GM21360 (cell line): ENCODE measurements at regions not wholly inside any gene's neighbourhood (a gene's known extent, or its start where the extent isn't known, plus 50 kb on each side); places are given as distances from the start of the nearest gene placed in this dataset.

ENCODE experiments used
- ATAC-seq: cut with Tn5 transposase; IDR thresholded peaks from one replicate; pipeline ENCODE4 v1.9.1; 2021; ENCODE audit warnings: mild to moderate bottlenecking, moderate library complexity; ENCODE audit not compliant: unreplicated experiment

DNA sequence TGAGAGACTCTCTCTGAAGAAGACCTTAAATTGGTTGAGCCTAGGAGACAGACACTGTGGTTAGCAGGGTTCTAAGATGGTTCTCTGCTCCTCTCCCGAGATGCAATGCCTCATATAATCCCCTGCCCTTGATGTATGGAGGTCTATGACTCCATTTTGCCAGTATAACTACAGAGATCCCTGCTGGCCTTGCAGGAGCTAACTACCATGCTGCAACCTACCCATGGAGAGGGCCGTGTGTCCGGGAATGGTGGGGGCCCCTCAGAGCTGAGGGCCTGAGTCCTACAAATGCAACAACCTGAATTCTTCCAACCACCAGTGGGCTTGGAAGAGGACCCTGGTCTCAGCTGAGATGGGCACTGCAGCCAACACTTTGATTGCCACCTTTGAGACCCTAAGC is 388.0 kb downstream of the SETD4 start:
- ATAC-seq: no peak

DNA sequence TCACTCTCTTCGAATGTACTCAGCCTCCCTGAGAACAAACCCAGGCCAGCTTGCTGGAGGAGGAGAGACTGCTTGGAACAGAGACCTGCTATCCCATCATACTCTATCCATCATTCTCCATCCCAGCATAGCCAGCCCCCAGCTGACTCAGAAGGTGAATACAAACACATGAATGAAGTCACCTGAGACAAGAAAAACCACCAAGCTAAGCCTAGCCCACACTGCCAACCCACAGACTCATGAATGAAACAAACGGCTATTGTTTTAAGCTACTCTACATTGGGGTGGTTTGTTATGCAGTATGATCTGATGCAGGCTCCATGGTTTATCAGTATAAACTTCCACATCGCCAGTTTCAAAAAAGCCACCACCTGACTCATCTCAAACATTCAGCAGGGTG is 395.6 kb downstream of the SETD4 start:
- ATAC-seq: no peak

GRCh38 chr21:35663856-35664606 is 396.3 kb downstream of the SETD4 start:
- ATAC-seq: no peak

DNA sequence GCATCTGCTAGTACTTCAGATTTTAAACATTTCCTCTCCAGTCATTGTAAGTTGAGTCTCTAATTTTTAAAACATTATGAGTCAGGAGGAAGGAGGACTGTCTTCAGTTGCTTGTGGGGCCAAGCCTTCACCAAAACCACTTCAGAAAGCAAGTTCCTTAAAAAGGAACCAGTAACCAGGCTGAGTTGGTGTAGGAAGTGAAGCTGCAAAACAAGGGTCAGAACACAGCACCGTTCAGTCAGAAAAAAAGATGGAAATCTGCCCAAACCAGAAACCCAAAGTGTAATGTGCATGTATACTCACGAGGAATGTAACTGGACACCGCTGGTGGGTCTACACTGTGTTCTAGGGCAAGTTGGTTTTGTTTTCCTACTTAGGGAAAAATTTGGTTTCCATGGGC is 402.1 kb downstream of the SETD4 start:
- ATAC-seq: no peak

- ATAC-seq: no peak
Measured at GRCh38 chr21:35652872-35653271, 407.5 kb downstream of the SETD4 start.

- ATAC-seq: no peak
Measured at GRCh38 chr21:35652196-35652595, 408.1 kb downstream of the SETD4 start.

GRCh38 chr21:35651196-35651595 is 409.1 kb downstream of the SETD4 start:
- ATAC-seq: no peak

DNA sequence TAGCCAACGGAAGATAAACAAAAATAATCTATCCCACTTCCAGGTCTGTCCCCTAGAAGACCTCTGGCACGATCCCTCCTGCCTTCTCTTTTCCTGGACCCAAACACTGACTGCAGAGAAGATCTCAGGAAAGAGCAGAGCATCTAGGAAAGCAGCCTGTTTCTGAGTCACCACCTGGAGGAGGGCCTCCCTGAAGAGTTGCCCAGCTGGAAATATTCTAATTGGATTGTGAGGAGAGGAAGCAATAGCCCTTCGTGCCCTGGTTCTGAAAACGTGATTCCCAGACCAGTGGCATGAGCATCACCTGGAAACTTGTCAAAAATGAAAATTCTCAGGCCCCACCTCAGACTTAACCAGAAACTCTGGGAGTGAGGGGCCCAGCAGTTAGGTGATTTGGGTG is 411.1 kb downstream of the SETD4 start:
- no peak for ATAC-seq

GRCh38 chr21:35648512-35648911 is 411.8 kb downstream of the SETD4 start:
- ATAC-seq: no peak

- ATAC-seq: no peak
Measured at GRCh38 chr21:35646606-35647005, 413.7 kb downstream of the SETD4 start.

DNA sequence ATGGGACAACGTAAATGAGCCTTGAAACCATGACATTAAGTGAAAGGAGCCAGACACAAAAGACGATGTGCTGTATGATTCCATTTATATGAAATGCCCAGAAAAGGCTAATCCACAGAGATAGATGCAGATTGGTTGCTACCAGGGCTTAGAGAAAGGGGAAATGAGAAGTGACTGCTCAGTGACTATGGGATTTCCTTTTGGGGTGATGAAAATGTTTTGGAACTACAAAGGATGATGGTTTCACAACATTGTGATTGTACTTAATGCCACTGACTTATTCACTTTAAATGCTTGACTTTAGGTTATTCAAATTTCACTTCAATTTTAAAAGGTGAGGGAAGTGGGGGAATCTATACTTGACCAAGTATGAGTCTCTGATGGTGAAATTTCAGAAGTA is 414.3 kb downstream of the SETD4 start:
- no peak for ATAC-seq

GRCh38 chr21:35644523-35644922 is 415.8 kb downstream of the SETD4 start:
- no peak for ATAC-seq

- no peak for ATAC-seq
Measured at GRCh38 chr21:35643176-35643575, 417.1 kb downstream of the SETD4 start.

DNA sequence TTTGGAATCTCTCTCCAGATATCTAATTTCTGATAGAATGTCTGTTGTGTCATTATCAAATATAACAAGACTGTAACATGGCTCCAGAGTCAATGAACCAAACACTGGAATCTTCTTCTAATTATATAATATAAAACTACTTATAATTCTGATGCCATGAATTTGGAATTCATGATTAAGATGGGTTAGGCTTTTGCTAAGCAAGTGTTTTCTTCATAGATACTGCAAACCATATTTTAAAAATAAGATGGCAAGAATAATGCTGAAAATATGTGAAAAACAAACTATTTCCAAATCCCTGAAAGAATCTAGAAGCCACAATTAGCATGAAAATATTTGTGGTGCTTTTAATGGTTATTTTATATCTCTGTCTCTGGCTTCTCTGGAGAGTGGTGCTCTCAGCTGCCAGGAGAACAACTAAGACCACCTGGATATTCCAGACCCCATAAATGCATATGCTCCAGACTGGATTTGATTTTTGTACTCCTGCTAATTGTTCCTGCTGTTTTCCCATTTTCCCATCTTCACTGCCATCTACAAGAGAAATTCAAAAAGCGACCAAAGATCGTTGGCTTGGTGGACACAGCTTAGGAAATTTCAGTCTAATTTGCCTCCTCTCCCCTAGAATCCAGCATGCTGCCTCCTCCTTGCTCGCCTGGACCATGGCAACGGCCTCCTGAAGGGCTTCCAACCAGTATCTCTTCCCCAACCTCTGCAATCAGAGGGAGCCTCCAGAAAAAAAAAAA is 418.9 kb downstream of the SETD4 start:
- ATAC-seq: no peak

DNA sequence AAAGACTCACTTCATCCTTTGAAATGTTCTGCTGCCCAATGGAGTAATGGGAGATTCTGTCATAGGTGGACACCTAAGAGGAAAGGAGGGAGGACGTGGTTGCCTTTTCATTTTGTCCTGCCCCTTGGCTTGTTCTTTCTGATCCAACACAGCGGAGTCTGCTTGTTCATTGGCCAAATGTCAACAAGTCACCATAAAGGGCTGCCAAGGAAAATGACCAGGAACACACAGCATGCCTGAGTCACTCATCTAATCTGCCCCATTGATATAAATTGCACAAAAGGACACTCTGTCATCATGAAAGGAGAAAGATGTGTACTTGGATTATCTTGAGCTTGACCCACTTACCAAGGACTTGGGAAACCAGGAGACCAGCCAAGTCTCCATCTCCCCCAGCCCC is 422.9 kb downstream of the SETD4 start:
- ATAC-seq: no peak

DNA sequence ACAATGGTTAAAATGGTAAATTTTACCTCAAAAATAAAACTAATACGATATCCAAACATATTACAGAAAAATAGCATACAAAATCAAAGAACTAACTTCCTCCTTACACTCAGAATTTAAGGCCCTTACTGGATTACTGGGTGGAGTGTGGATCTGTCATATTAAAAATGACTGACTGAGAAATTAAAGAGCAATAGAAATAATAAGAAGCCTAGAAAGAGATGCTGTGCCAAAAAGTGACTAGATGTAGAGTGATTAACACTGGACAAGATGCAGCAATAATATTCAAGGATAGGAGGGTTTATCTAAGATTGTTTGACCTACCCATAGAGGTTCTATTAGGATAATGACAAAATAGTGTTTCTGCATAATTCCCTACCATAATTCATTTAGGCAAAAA is 424.3 kb downstream of the SETD4 start:
- ATAC-seq: no peak

DNA sequence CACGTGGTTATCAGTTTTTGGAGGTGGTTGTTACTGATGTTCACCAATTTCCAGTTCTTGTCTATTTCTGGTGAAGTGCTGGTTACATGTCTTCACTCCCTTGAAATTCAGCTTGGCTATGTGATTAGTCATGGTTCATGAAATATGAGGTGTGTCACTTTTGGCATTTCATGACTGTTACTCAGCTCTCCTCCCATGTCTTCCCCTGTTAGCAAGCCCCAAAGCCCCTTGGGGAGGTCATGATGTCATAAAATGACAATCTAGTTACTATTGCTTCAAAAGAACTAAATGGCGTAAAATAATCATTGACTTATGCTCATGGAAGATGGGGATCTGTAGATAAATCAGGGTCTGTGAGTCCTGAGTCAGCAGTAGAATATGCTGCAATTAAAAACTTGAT is 425.1 kb downstream of the SETD4 start:
- no peak for ATAC-seq

DNA sequence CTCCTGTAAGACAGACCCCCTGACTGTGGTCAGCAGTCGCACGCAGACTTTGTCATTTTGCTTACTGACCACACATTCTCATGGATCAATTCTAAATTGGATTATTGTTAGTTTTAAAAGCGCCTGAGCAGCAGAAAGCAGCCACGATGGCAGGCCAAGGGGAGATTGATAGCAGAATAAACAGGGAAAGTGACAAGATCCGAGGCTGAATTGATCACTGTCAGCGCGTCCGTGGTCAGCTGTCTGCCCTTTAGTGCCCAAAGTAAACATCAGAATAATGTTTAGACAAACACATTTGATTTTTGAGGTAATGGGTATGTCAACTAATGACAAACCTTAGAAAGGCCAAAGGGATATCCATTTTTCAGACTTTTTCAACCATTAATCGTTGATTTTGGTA is 426.8 kb downstream of the SETD4 start:
- ATAC-seq: no peak

- ATAC-seq: no peak
Measured at GRCh38 chr21:35632711-35633110, 427.6 kb downstream of the SETD4 start.

GRCh38 chr21:35628316-35628715 is 432.0 kb downstream of the SETD4 start:
- no peak for ATAC-seq

DNA sequence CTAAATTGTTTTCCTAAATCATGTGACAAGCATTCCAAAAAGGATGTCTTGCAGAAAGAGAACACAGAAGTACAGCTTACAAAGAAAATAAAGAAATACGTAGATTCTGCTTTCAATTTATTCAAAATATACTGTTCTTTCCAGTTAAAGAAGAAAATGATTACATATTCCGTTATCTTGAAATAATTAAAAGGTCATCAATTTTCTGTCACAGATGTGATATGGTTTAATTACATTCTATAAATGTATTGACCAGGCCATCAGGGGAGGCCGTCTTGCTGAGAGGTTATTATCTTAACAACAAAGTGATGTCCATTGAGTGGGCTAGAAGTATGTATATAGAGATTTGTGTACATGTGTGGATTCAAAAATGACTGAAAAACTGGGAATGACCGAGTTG is 432.9 kb downstream of the SETD4 start:
- ATAC-seq: no peak

DNA sequence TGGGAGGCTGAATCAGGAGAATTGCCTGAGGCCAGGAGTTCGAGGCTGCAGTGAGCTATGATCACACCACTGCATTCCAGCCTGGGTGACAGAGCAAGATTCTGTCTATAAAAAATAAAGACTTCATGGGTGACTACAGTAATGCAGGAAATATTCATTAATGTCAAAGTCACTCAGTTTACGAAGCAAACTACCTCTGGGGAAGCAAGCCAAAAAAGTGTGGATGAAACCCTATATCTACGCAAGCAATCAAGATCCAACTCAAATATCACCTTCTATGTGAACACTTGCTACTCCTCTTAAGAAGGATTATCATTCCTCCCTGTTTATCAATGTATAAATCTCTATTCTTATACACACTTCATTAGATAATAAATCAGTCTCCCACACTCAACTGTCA is 434.8 kb downstream of the SETD4 start:
- no peak for ATAC-seq

DNA sequence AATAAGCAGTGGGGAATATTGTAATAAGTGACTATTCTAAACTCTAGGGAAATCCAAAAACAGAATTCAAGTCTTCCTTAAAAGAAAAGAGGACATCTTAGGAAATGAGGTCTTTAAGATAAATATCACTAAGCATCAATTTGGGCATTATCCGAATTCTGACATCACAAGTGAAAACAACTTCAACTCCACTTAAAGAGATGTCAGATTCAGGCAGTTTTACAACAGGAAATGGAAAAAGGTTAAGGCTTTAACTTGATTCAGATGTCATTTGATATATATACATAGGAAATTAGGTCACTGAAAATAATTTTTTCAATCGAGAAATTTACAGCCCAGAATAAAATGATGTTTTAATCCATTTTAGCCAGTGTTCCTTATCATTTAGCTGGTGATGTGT is 435.4 kb downstream of the SETD4 start:
- no peak for ATAC-seq
